WI38 (cell line): ENCODE measurements at regions not wholly inside any gene's neighbourhood (a gene's known extent, or its start where the extent isn't known, plus 50 kb on each side); places are given as distances from the start of the nearest gene placed in this dataset.

Experiments
- H3K4me3 ChIP-seq: 2 replicates; pipeline ENCODE4 v1.5.1; 2011; ENCODE audit warnings: low read depth, mild to moderate bottlenecking, control low read depth, low read length
- CTCF ChIP-seq: IDR thresholded peaks from 2 replicates; pipeline ENCODE4 v1.5.1; 2012; ENCODE audit warnings: low read depth, mild to moderate bottlenecking, control low read depth, low read length

- H3K4me3 ChIP-seq: no peak overlapping the region
- TF ChIP-seq CTCF: no peak
Observed at GRCh38 chr10:60511477-60512229, 122.0 kb upstream of the ANK3 start.

- no peak for TF ChIP-seq CTCF
- H3K4me3 ChIP-seq: no peak overlapping the region
Observed at GRCh38 chr10:60508831-60509230, 119.2 kb upstream of the ANK3 start.

GRCh38 chr10:60508037-60508436, 118.4 kb upstream of the ANK3 start:
- TF ChIP-seq CTCF: no peak
- H3K4me3 ChIP-seq: no peak overlapping the region

GRCh38 chr10:60502621-60503020, 112.9 kb upstream of the ANK3 start:
- TF ChIP-seq CTCF: no peak
- H3K4me3 ChIP-seq: no peak overlapping the region

- no peak for TF ChIP-seq CTCF
- H3K4me3 ChIP-seq: no peak overlapping the region
Observed at GRCh38 chr10:60498985-60499384, 109.3 kb upstream of the ANK3 start.

- no peak for TF ChIP-seq CTCF
- no peak overlapping the region for H3K4me3 ChIP-seq
Observed at GRCh38 chr10:60497364-60497763, 107.7 kb upstream of the ANK3 start.

- no peak overlapping the region for H3K4me3 ChIP-seq
- TF ChIP-seq CTCF: no peak
Observed at GRCh38 chr10:60496181-60496580, 106.5 kb upstream of the ANK3 start.
